C4-2B (cell line): ENCODE measurements at regions not wholly inside any gene's neighbourhood (a gene's known extent, or its start where the extent isn't known, plus 50 kb on each side); places are given as distances from the start of the nearest gene placed in this dataset.

Experiments
- H3K27ac ChIP-seq: fragments of 450-650 bp; 2 replicates; pipeline ENCODE4 v1.5.1; 2017
- ZFX ChIP-seq: fragments of 450-650 bp; IDR thresholded peaks from 2 replicates; pipeline ENCODE4 v1.6.1; 2017
- TF ChIP-seq, protein P1 (sequence below): fragments of 450-650 bp; conservative IDR thresholded peaks from 2 replicates; pipeline ENCODE4 v1.5.1; 2017; ENCODE audit warnings: mild to moderate bottlenecking

DNA sequence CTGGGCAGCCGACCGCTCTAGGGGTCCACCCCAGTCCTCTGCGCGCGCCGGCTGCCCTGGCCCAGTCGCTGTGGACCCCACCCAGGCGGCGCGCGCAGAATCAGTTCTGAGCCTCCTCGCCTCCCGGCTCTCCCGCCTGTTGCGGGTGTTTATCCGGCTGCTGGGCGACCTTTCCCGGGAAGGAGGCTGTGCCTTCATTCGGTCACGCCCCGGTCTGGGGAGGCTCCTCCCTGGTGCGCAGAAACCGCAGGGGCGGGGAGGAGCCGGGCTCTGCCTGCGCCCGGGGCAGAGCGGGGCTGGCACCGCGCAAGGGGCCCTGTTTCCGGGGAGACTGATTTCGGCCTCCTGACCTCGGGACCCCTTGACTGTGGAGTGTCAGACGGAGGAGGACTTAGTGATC, 80.8 kb upstream of the EYS start:
- no peak for TF ChIP-seq ZFX
- TF ChIP-seq, protein P1, sequence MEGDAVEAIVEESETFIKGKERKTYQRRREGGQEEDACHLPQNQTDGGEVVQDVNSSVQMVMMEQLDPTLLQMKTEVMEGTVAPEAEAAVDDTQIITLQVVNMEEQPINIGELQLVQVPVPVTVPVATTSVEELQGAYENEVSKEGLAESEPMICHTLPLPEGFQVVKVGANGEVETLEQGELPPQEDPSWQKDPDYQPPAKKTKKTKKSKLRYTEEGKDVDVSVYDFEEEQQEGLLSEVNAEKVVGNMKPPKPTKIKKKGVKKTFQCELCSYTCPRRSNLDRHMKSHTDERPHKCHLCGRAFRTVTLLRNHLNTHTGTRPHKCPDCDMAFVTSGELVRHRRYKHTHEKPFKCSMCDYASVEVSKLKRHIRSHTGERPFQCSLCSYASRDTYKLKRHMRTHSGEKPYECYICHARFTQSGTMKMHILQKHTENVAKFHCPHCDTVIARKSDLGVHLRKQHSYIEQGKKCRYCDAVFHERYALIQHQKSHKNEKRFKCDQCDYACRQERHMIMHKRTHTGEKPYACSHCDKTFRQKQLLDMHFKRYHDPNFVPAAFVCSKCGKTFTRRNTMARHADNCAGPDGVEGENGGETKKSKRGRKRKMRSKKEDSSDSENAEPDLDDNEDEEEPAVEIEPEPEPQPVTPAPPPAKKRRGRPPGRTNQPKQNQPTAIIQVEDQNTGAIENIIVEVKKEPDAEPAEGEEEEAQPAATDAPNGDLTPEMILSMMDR: no peak
- no peak overlapping the region for H3K27ac ChIP-seq

DNA sequence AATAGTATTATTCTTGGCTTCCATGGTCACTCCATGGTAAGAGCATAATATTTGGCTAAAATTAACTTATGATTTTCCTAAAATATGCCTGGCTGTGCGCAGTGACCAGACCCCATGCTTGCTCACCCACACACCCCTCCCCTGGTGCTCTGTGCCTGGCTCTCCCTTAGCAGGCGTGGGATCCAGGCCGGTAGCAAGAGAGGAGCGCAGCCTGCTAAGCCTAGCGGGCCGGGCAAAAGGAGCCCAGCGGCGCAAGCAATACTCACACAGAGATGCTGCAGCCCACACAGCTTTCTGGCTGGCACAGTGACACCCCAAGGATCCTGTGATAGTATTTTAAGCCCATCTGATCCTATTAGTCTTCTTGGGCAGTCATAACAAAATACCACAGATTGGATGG, 79.8 kb upstream of the EYS start:
- TF ChIP-seq ZFX: no peak
- TF ChIP-seq, protein P1: no peak
- H3K27ac ChIP-seq: no peak overlapping the region

DNA sequence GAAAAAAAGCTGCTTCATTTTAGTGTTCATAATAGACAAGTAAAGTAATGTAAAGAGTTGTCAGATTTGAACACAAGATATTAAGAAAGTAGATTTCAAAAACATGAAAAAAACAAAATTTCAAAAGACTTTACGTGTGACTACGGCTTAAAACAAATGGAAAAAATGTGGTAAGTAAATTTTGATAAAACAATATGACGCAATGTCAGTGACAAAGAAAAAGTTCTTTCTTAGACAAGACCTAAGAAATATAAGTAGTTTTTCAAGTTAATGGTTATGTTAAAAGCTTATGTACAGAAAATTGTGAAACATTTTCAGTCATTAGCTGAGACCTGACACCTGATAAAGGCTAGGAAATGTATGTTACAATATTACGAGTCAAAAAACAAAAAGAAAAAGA, 73.7 kb upstream of the EYS start:
- TF ChIP-seq, protein P1: no peak
- no peak for TF ChIP-seq ZFX
- no peak overlapping the region for H3K27ac ChIP-seq

DNA sequence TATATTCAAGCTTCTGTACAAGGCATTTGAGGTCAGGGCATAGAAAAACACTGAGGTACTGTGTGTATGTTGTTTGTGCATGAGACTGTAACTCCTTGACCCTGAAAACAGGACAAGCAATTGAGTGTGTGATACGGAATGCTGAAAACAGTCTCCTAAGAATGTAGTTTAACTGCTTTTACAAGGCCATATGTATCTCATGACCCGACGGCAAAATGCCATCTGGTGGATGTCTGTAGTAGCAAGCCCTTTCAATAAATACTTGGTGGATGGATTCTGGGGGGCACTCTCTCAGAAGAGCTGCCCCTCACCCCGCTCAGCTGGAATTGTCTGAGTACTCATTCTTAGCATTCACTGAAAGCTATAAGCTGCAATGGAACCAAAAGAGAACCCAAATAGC, 69.3 kb upstream of the EYS start:
- no peak overlapping the region for H3K27ac ChIP-seq
- TF ChIP-seq ZFX: no peak
- TF ChIP-seq, protein P1: no peak; the same call in none of the 2 replicates

DNA sequence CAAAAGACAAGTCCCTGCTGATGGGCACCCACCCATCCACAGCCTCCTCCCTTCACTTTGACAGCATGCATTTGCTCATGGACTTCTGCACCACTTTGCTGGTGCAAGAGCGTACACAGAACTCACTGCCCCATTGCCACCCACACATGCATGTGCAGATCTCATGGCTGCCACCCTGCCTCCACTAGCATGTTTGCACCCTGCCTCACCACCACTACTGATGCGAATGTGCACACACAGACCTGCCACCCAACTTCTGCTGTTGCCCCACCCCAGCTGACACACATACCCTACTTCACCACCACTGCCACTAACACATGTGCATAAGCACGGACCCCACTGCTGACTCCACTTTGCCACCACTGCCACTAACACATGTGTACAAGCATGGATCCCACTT, 64.9 kb upstream of the EYS start:
- no peak overlapping the region for H3K27ac ChIP-seq
- no peak for TF ChIP-seq ZFX
- TF ChIP-seq, protein P1: no peak

DNA sequence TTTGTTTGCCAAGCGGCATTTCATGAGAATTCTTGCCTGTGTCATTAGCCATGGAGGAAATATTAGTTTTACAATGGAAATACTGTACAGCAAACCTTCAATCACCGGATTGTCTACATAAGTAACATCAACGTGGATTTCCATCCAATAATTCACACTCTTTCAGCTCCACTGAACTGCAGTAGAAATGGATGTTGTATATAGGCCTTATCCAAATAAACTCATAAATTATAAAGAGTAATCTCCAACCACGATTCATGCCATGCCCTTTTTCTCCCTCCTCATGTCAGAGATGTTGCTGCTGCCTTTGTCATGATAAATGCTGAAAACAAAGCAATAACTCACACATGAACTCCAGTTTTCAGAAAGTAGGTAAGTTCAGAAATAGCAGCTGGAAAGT, 54.9 kb upstream of the EYS start:
- no peak overlapping the region for H3K27ac ChIP-seq
- TF ChIP-seq, protein P1: no peak
- TF ChIP-seq ZFX: no peak

DNA sequence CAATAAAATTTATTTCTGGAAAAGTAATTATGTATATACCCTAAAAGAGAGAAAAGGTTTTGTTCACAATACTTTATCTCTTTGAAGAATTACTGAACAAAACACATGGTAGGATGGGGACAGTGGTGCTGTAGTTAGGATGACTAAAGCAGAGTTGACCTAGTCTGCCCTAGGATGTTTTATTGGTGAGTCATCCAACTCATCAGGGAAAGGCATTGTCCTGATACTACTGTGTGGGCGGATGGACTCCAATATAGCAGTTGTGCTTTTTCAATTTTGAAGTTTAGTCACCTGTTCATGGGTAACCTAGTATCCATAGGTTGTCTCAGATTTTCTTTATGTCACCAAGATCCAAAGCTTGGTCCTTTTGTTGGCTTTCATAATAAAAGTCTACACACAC, 53.3 kb upstream of the EYS start:
- TF ChIP-seq, protein P1: no peak
- TF ChIP-seq ZFX: no peak
- no peak overlapping the region for H3K27ac ChIP-seq
